MCF 10A (cell line): ENCODE measurements at regions not wholly inside any gene's neighbourhood (a gene's known extent, or its start where the extent isn't known, plus 50 kb on each side); places are given as distances from the start of the nearest gene placed in this dataset.
A peak's percentile ranks its signal among the peaks of the same experiment; 100 is the strongest.

ENCODE experiments used
- BruUV-seq: library from RNA; stranded (reverse); fragments of 400-500 nt; replicated peaks from 2 replicates; lab custom pipeline; 2021; lab: Mats Ljungman, UMichigan
- CTCF ChIA-PET: fragments of 300-600 bp; sonication (Branson Sonifier 250); formaldehyde crosslinking; extraction: SDS; loops from one replicate; lab custom pipeline; 2021; ENCODE audit warnings: antibody characterized with exemption, inconsistent platforms; lab: Yijun Ruan, JAX
- POLR2A ChIA-PET: fragments of 300-600, 350-650 bp; sonication (Branson Sonifier 250); formaldehyde crosslinking; extraction: SDS; loops from one replicate; lab custom pipeline; 2020; ENCODE audit warnings: antibody characterized with exemption, inconsistent platforms; lab: Yijun Ruan, JAX
- DNase-seq: peaks from one replicate; pipeline ENCODE4 v3.0.0-alpha.2; 2018; ENCODE audit not compliant: unreplicated experiment
- H3K27ac Mint-ChIP-seq: one replicate; pipeline ENCODE4 v1.8.0; 2022; ENCODE audit warnings: mild to moderate bottlenecking, low read depth, mixed read lengths; ENCODE audit not compliant: unreplicated experiment
- H3K27me3 Mint-ChIP-seq: one replicate; pipeline ENCODE4 v1.8.0; 2022; ENCODE audit warnings: mixed read lengths; ENCODE audit not compliant: insufficient read depth, unreplicated experiment
- H3K36me3 Mint-ChIP-seq: one replicate; pipeline ENCODE4 v1.8.0; 2022; ENCODE audit warnings: mild to moderate bottlenecking, moderate library complexity, mixed read lengths; ENCODE audit not compliant: insufficient read depth, unreplicated experiment
- H3K4me1 Mint-ChIP-seq: one replicate; pipeline ENCODE4 v1.8.0; 2022; ENCODE audit warnings: mixed read lengths; ENCODE audit not compliant: insufficient read depth, unreplicated experiment
- H3K4me3 Mint-ChIP-seq: one replicate; pipeline ENCODE4 v1.8.0; 2022; ENCODE audit warnings: mild to moderate bottlenecking, moderate library complexity, mixed read lengths; ENCODE audit not compliant: unreplicated experiment
- H3K9me3 Mint-ChIP-seq: one replicate; pipeline ENCODE4 v1.8.0; 2022; ENCODE audit warnings: mixed read lengths; ENCODE audit not compliant: unreplicated experiment
- intact Hi-C: fragments of 100-400 bp; cut with micrococcal nuclease; formaldehyde crosslinking; loops from 2 replicates; pipeline ENCODE4 v1.14.1; 2022
- TF ChIP-seq, protein P1 (sequence below): fragments of 200-600 bp; IDR thresholded peaks from one replicate; pipeline ENCODE4 v1.8.0; 2022; ENCODE audit warnings: antibody characterized with exemption, mild to moderate bottlenecking; ENCODE audit not compliant: unreplicated experiment

- BruUV-seq, result no TSS peak
- H3K9me3 Mint-ChIP-seq, result no peaks in the 10 kb centered on the region
- H3K27me3 Mint-ChIP-seq, result peaks cover 39% of the 10 kb centered on the region
- no peaks in the 10 kb centered on the region for H3K4me1 Mint-ChIP-seq
- DNase-seq, result peak; percentile 49
- no peak overlapping the region for H3K4me3 Mint-ChIP-seq
- intact Hi-C loops, result no loop called here
- TF ChIP-seq, protein P1, sequence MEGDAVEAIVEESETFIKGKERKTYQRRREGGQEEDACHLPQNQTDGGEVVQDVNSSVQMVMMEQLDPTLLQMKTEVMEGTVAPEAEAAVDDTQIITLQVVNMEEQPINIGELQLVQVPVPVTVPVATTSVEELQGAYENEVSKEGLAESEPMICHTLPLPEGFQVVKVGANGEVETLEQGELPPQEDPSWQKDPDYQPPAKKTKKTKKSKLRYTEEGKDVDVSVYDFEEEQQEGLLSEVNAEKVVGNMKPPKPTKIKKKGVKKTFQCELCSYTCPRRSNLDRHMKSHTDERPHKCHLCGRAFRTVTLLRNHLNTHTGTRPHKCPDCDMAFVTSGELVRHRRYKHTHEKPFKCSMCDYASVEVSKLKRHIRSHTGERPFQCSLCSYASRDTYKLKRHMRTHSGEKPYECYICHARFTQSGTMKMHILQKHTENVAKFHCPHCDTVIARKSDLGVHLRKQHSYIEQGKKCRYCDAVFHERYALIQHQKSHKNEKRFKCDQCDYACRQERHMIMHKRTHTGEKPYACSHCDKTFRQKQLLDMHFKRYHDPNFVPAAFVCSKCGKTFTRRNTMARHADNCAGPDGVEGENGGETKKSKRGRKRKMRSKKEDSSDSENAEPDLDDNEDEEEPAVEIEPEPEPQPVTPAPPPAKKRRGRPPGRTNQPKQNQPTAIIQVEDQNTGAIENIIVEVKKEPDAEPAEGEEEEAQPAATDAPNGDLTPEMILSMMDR, result no peak
- POLR2A ChIA-PET, result no interaction called here
- no peak overlapping the region for H3K27ac Mint-ChIP-seq
- H3K36me3 Mint-ChIP-seq, result no peaks in the 10 kb centered on the region
- CTCF ChIA-PET, result interaction anchor here (0.6 kb wide), 2 partner anchors 18 to 631 kb away, joined by 3 read pairs; no protein-coding TSS in a partner anchor
Observed at GRCh38 chr6:125421836-125422235, 120.1 kb upstream of the HDDC2 start.

DNA sequence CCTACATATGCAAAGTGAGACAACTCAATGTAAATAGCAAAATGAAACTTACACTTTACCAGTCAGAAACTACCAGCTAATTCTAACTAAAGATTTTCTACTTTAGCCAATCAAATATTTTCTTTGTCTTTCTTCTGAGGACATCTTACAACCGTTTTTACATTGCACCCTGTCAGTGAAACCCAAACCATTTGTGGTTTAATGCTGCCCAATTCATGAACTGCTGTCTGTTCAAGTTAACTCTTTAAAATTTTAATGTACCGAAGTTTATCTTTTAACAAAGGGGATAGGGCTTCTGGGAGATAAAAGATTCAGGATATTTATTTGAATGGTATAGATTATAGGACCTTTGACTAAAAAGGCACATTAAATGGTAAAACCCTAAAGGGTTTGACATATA is 121.3 kb upstream of the HDDC2 start:
- H3K4me1 Mint-ChIP-seq, result no peaks in the 10 kb centered on the region
- no peaks in the 10 kb centered on the region for H3K36me3 Mint-ChIP-seq
- DNase-seq, result no peak
- POLR2A ChIA-PET, result no interaction called here
- CTCF ChIA-PET, result no interaction called here
- TF ChIP-seq, protein P1, result no peak
- H3K9me3 Mint-ChIP-seq, result no peaks in the 10 kb centered on the region
- intact Hi-C loops, result no loop called here
- H3K27ac Mint-ChIP-seq, result no peak overlapping the region
- H3K4me3 Mint-ChIP-seq, result no peak overlapping the region
- no TSS peak for BruUV-seq
- H3K27me3 Mint-ChIP-seq, result peaks cover 51% of the 10 kb centered on the region

GRCh38 chr6:125431971-125432370 is 130.2 kb upstream of the HDDC2 start:
- Mint-ChIP-seq H3K27ac (no peak overlapping the region), H3K36me3 (no peaks in the 10 kb centered on the region)
- TF ChIP-seq, protein P1, result no peak

DNA sequence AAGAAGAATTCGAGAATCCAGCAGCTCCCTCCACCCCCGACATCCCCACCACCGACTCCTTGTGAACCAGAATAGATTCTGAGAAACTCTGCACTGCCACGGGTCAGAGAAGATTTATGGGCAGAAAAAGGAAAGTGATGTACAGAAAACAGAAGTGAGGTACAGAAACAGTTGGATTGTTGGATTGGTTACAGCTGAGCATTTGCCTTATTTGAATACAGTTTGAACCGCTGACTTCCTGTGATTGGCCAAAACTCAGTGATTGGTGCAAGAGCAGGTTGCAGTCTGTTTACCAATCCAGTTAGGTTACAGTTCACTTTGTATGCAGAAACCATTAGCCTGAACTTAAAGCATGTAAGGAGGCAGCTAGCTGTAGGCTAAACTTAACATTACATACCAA is 131.2 kb upstream of the HDDC2 start:
- no peaks in the 10 kb centered on the region for H3K36me3 Mint-ChIP-seq
- no peak overlapping the region for H3K27ac Mint-ChIP-seq
- H3K9me3 Mint-ChIP-seq, result no peaks in the 10 kb centered on the region
- TF ChIP-seq, protein P1, result no peak
- H3K4me3 Mint-ChIP-seq, result no peak overlapping the region
- DNase-seq, result no peak
- peaks cover 49% of the 10 kb centered on the region for H3K27me3 Mint-ChIP-seq
- POLR2A ChIA-PET, result no interaction called here
- intact Hi-C loops, result no loop called here
- no TSS peak for BruUV-seq
- CTCF ChIA-PET, result interaction anchor here (0.7 kb wide), 1 partner anchor 71 kb away, joined by 3 read pairs; no protein-coding TSS in a partner anchor
- no peaks in the 10 kb centered on the region for H3K4me1 Mint-ChIP-seq

More at GRCh38 chr6:125431971-125432370, 130.2 kb upstream of the HDDC2 start:
- H3K4me1 Mint-ChIP-seq, result no peaks in the 10 kb centered on the region
- DNase-seq, result no peak
- H3K27me3 Mint-ChIP-seq, result peaks cover 59% of the 10 kb centered on the region
- H3K4me3 Mint-ChIP-seq, result no peak overlapping the region
- CTCF ChIA-PET, result no interaction called here
- no peaks in the 10 kb centered on the region for H3K9me3 Mint-ChIP-seq
- no TSS peak for BruUV-seq
- intact Hi-C loops, result no loop called here
- POLR2A ChIA-PET, result no interaction called here
